Liver (tissue), 3 donors: ENCODE measurements at regions not wholly inside any gene's neighbourhood (a gene's known extent, or its start where the extent isn't known, plus 50 kb on each side); places are given as distances from the start of the nearest gene placed in this dataset.

Experiments used
- ATF3 ChIP-seq: IDR thresholded peaks from 2 replicates; pipeline ENCODE4 v1.6.1; 2016; ENCODE audit warnings: antibody characterized with exemption
- CTCF ChIP-seq: fragments of 150-350 bp; IDR thresholded peaks from 2 replicates; pipeline ENCODE4 v1.5.1; 2017; ENCODE audit warnings: improper control_type of control experiment, low read depth, low read length; ENCODE audit not compliant: missing input control
- MAX ChIP-seq: IDR thresholded peaks from 2 replicates; pipeline ENCODE4 v1.6.1; 2016; ENCODE audit warnings: antibody characterized with exemption
- TAF1 ChIP-seq: conservative IDR thresholded peaks from 2 replicates; pipeline ENCODE4 v1.6.1; 2016; ENCODE audit warnings: antibody characterized with exemption, mild to moderate bottlenecking
- YY1 ChIP-seq: IDR thresholded peaks from 2 replicates; pipeline ENCODE4 v1.6.1; 2016; ENCODE audit warnings: antibody characterized with exemption, mild to moderate bottlenecking
- donor health status: healthy.
- donor health status: healthy.

- TF ChIP-seq CTCF (no peak), YY1 (no peak), ATF3 (no peak), TAF1 (no peak), MAX (no peak)
Observed at GRCh38 chr13:107322228-107322627, 754.3 kb upstream of the ARGLU1 start.
